Muscle layer of duodenum (tissue), 2 donors: ENCODE measurements at regions not wholly inside any gene's neighbourhood (a gene's known extent, or its start where the extent isn't known, plus 50 kb on each side); places are given as distances from the start of the nearest gene placed in this dataset.

Experiments used
- H3K27ac ChIP-seq: one replicate; pipeline ENCODE4 v1.7.0; 2013; ENCODE audit warnings: mild to moderate bottlenecking, low read length
- H3K27me3 ChIP-seq: one replicate; pipeline ENCODE4 v1.7.0; 2013; ENCODE audit warnings: low read depth, mild to moderate bottlenecking, control low read depth, low read length
- H3K36me3 ChIP-seq, 2 donors: one replicate each; pipeline ENCODE4 v1.7.0; 2013; ENCODE audit warnings: low read length in 2 of 2, control low read depth in 1 of 2, mild to moderate bottlenecking in 1 of 2; ENCODE audit not compliant: insufficient read depth in 2 of 2, control insufficient read depth in 1 of 2
- H3K4me1 ChIP-seq, 2 donors: one replicate each; pipeline ENCODE4 v1.7.0; 2013; ENCODE audit warnings: low read length in 2 of 2, mild to moderate bottlenecking in 2 of 2, control low read depth in 1 of 2, moderate library complexity in 1 of 2; ENCODE audit not compliant: insufficient read depth in 2 of 2, control insufficient read depth in 1 of 2
- H3K4me3 ChIP-seq, 2 donors: one replicate each; pipeline ENCODE4 v1.7.0; 2013; ENCODE audit warnings: low read length in 2 of 2, low read depth in 1 of 2, mild to moderate bottlenecking in 1 of 2
- H3K9me3 ChIP-seq, 2 donors: one replicate each; pipeline ENCODE4 v1.7.0; 2013; ENCODE audit warnings: low read length in 2 of 2, control low read depth in 1 of 2, mild to moderate bottlenecking in 1 of 2; ENCODE audit not compliant: control insufficient read depth in 1 of 2
- donor health status: healthy.

DNA sequence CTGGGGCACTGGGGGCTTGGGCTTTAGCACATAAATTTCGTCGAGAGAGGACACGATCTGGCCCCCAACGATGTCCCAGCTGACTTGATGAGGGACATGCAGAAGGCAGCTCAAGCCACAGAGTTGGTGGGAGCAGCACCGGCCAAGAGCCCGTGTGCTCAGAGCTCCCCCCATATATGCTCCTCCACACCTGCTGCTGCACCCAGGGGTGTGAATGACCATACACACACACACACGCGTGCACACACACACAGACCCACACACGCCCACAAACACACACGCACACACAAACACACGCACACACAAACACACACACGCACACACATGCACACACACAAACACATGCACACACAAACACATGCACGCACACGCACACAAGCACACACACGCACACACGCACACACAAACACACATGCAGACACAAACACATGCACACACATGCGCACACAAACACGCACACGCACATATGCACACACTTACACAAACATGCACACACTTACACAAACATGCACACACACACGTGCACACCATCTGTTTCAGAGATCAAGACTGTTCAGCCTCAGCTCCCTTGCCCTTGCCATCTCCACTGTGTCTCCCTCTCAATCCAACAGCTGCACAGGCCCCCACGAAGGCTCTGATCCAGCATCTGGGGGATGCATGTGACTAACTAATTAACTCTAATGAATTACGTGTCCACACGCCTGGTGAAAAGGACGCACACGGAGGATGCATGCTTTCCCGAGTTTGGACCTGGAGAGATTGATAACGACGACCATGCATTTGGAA is 85.6 kb upstream of the TNRC6C start:
- Histone ChIP-seq H3K9me3 (peaks cover 7 to 8% of the 10 kb centered on the region in 2 donors), H3K36me3 (no peaks in the 10 kb centered on the region), H3K4me1 (peaks cover 0 to 6% of the 10 kb centered on the region in 2 donors), H3K4me3 (no peak overlapping the region), H3K27ac (no peak overlapping the region), H3K27me3 (no peaks in the 10 kb centered on the region)

DNA sequence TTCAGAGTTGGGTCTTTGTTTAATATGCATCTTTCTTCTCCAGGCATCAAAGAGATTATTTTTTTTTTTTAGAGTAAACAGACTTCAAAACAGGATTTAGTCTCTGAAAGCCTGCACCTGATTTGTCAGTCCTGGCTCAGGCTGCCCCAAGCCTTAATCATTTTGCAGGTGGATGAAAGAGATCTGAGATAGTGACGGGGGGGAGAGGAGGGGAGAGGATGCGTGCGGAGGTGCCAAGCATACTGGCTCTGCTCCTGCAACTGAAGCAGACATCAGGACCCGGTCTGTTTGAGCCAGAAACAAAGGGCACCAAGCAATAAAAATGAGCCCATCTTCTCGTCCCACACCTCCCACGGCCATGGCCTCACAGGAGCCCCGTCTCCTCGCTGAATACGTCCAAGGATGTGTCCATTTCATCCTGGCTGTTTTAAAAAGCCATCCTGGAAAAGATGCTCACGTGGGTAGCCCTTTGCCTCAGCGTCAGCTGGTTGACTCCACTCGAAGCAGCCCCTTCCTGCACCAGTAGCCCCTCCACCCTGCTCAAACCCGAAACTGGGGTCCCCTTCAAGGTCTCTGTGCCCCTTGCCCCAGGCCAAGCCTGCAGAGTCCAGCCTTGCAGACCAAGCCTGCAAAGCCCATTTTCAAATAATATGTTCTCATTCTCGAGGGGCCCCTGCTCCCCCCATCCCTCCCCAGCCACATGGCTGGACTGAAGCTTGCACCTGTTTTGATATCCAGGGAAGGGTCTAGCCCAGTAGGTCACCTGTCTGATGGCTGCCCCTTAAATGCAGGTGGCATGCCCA is 84.8 kb upstream of the TNRC6C start:
- peaks cover 7 to 8% of the 10 kb centered on the region in 2 donors for H3K9me3 ChIP-seq

DNA sequence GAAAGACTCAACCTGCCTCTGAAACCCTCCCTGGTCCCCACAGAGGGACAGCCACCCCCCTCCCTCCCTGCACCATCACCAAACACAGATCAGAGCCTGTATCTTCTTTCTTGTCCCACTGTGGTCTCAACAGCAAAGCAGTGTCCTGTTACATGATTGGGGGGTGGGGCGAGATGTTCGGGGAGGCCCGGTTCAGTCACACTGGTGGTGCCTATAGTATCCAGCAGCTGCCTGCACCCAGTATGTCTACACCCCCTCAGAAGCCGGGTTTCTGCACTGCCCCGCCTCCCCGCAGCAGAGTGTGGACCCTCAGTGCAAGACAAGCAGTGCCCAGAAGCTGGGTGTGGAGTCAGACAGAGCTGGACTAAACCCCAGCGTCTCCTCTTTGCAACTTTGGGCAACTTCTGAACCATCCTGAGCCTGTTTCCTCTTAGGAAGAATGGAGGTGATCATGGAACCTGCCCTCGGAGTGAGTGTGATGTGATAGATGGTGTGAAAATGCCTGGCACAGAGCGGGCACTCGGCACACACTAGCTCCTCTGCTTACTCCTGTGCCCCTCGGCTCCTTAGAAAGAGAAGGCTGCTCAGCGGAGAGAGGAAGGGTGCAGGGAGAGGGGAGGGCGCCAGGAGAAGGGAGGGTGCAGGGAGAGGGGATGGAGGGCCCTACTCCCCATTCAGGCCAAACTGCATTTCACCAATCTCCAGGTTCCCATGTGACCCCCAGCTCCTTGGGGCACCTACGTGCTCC is 84.0 kb upstream of the TNRC6C start:
- H3K4me3 ChIP-seq, result no peak overlapping the region
- peaks cover 7 to 8% of the 10 kb centered on the region in 2 donors for H3K9me3 ChIP-seq
- H3K27ac ChIP-seq, result no peak overlapping the region
- no peaks in the 10 kb centered on the region for H3K4me1 ChIP-seq
- no peaks in the 10 kb centered on the region for H3K27me3 ChIP-seq
- H3K36me3 ChIP-seq, result no peaks in the 10 kb centered on the region

More for the DNA sequence above, 84.8 kb upstream of the TNRC6C start:
- H3K4me1 ChIP-seq, result peaks cover 0 to 5% of the 10 kb centered on the region in 2 donors
- no peak overlapping the region for H3K4me3 ChIP-seq
- H3K27me3 ChIP-seq, result no peaks in the 10 kb centered on the region
- no peak overlapping the region for H3K27ac ChIP-seq
- no peaks in the 10 kb centered on the region for H3K36me3 ChIP-seq

DNA sequence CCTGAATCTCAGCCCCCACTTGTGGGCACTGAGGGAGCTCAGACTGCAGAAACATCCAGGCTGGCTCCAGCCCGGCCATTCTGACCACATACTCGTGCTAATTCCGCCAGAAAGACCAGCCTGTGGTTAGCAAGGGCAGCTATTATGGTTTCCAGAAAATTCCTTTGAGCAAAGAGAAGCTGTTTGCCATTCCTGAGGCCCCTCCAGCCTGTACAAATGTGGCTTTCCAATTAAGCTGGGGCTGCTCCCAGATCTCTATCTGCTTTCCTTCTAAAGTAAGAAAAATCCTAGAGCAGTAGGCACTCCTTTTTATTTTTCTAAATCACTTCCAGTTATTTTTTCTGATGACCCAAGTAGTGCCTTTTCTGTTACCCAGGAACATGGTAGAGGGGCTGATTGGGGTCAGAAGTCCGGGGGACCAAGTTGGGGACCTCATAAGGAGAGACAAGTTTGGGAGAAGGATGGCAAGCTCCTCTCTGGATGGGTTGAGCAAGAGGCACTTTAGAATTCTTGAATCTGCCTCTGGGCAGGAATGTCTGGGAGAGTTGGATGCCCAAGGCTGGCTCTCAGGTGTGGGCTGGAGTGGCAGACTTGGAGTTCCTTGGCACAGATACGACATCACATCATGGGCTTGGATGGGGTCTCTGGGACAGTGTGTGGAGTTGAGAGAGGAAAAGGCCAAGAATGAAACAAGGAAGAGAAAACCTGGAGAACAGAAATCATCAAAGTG is 83.3 kb upstream of the TNRC6C start:
- Histone ChIP-seq H3K27me3 (no peaks in the 10 kb centered on the region), H3K4me3 (no peak overlapping the region), H3K9me3 (peaks cover 7 to 8% of the 10 kb centered on the region in 2 donors), H3K4me1 (no peaks in the 10 kb centered on the region), H3K36me3 (no peaks in the 10 kb centered on the region), H3K27ac (no peak overlapping the region)

DNA sequence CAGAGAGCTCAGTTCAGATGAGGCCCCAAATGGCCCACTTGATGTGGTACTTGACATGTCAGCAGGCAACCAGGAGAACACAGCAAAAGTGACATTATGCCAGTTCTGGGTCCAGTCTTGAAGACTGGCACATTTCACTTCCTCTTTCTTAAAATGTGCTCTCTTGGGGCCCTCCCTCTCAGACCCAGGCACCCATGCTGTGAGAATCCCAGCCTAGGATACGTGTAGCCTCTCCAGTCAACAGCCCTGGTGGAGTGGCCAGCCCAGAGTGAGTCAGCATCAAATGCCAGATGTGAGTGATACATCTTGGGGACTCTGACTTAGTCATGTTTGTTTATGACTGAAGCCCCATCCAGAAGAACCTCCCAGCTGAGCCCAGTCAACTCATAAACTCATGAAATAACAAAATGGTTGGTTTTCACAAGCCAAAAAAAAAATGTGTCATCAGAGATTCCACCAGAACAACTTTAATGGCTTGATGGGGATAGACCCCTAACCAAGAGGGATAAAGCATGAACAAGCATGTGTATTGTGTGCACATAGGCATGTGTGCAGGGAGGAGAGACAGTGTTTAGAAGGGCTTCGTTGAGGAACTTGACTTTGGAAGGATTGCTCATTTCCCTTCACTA is 82.5 kb upstream of the TNRC6C start:
- H3K27me3 ChIP-seq, result no peaks in the 10 kb centered on the region
- peaks cover 7 to 8% of the 10 kb centered on the region in 2 donors for H3K9me3 ChIP-seq
- no peak overlapping the region for H3K4me3 ChIP-seq
- no peak overlapping the region for H3K27ac ChIP-seq
- H3K4me1 ChIP-seq, result peaks cover 3 to 7% of the 10 kb centered on the region in 2 donors
- H3K36me3 ChIP-seq, result no peaks in the 10 kb centered on the region

DNA sequence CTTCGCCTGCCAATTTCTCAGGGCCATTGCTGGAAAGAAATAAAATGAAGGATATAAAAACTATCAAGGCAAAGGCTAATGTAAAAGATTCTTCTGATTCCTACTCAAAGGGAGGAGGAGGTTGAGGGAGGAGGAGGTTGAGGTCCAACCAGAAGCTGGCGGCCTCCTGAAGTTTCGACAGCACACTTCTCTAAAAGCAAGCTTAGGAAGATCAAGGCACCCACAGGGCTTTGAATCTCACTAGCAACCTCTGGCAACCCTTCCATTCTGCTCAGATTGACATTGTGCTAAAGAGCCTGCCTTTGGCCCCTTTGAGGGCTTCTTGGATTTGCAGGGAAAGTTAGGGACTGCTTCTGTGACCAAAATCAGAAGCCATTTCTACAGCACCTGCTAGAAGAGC is 81.5 kb upstream of the TNRC6C start:
- Histone ChIP-seq H3K27me3 (no peaks in the 10 kb centered on the region), H3K9me3 (peaks cover 7 to 8% of the 10 kb centered on the region in 2 donors), H3K4me1 (peaks cover 8 to 17% of the 10 kb centered on the region in 2 donors), H3K27ac (no peak overlapping the region), H3K36me3 (no peaks in the 10 kb centered on the region), H3K4me3 (no peak overlapping the region)

DNA sequence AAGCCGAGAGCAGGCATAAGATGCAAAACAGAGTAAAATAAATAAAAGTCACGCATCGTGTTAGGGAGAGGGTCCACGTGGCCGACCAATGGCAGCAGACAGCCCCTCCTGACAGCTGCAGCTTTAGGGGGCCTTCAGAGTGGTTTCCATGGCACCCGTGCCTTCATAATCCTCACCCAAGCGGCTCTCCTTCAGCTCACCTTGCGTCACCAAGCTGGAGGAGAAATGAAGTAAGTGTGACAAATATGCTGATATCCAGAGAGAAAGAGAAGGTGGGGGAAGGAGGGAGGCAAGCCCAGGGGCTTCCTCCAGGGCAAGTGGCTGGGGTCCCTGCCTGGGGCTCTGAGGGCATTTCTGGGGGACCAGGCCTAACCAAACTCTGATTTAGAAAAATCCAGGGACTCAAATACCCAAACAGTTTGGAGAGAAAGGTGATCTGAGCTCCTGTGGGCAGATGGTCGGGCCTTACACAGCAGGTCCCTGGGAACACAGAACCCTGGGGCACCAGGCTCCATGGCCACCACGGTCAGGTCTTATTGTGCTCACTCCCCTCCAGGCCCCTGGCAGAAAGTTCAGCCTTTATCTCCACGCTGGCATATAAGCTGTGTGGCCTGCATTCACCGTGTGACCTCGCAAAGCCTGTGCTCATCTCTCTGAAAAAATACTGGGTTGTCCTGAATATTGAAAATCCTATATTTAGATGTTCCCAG is 80.7 kb upstream of the TNRC6C start:
- peaks cover 16 to 22% of the 10 kb centered on the region in 2 donors for H3K4me1 ChIP-seq
- H3K9me3 ChIP-seq, result peaks cover 7 to 8% of the 10 kb centered on the region in 2 donors
- H3K27me3 ChIP-seq, result no peaks in the 10 kb centered on the region
- H3K27ac ChIP-seq, result no peak overlapping the region
- H3K36me3 ChIP-seq, result no peaks in the 10 kb centered on the region
- no peak overlapping the region for H3K4me3 ChIP-seq

DNA sequence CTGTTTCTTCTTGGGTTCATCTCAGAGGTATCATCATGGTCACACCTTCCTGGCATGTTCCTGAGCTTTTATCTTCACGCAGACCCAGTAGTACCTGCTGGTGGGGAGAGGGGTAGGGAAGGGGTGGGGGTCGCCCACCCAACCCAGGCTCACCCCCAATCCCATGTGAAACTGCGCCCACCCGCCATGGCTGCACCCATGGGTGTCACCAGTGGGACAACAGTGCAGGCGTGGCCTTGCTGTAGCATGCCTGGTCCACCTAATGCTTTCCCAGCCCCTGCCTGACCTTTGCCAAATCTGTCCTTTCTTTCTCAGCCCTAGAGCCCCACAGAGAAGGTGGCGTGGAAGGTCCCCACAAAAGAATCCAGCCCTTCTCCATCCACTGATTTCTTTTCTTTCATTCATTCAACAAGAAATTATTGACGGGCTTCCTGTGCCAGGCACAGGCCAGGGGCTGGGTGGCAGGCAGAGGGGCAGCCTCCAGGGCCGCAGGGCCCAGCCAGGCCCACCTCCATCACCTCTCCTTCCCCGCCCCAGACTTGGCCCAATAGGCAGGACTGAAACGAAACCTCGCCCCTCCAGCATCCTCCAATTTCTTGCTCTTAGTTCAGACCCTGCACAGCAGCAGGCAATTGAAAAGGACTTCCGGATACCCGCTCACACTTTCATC is 79.1 kb upstream of the TNRC6C start:
- Histone ChIP-seq H3K27me3 (no peaks in the 10 kb centered on the region), H3K4me1 (peaks cover 18 to 27% of the 10 kb centered on the region in 2 donors), H3K27ac (no peak overlapping the region), H3K9me3 (peaks cover 7 to 8% of the 10 kb centered on the region in 2 donors), H3K4me3 (no peak overlapping the region), H3K36me3 (no peaks in the 10 kb centered on the region)

DNA sequence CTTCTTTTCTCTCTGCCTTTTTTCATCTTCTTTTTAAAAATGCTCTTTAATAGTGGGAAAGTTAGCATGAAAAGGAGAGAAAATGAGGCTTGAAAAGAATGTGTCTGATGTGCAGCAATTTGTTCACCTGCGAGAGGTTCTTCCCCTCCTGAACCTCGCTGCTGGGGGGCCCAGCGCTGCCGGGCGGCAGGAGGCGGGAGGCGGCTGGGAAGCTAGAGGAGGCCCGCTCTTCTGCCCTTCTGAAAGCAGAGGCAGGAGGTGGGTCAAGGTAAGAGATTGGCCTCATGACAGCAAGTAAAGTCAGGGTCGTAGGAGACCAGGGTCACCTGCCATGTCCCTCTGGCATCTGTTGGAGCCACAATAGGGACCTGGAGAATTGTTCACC is 78.6 kb upstream of the TNRC6C start:
- Histone ChIP-seq H3K27ac (no peak overlapping the region), H3K4me3 (no peak overlapping the region), H3K27me3 (no peaks in the 10 kb centered on the region), H3K36me3 (no peaks in the 10 kb centered on the region), H3K9me3 (peaks cover 7 to 8% of the 10 kb centered on the region in 2 donors), H3K4me1 (peaks cover 18 to 27% of the 10 kb centered on the region in 2 donors)
